Testis (tissue), 2 donors: ENCODE measurements at regions not wholly inside any gene's neighbourhood (a gene's known extent, or its start where the extent isn't known, plus 50 kb on each side); places are given as distances from the start of the nearest gene placed in this dataset.

Source experiments
- POLR2A ChIP-seq: fragments of 450-650 bp; IDR thresholded peaks from one replicate; pipeline ENCODE4 v1.6.1; 2017; ENCODE audit warnings: antibody characterized with exemption, mild to moderate bottlenecking, moderate library complexity
- TF ChIP-seq, protein P1 (sequence below), 3 experiments: fragments of 450-650 bp in 2 of 3; fragments of 200-600 bp in 1 of 3; sonication (generic) in 1 of 3; IDR thresholded peaks; one replicate each; pipeline ENCODE4 v1.5.1; 2016 to 2019; ENCODE audit warnings: antibody characterized with exemption in 3 of 3, mild to moderate bottlenecking in 2 of 3, moderate library complexity in 1 of 3

DNA sequence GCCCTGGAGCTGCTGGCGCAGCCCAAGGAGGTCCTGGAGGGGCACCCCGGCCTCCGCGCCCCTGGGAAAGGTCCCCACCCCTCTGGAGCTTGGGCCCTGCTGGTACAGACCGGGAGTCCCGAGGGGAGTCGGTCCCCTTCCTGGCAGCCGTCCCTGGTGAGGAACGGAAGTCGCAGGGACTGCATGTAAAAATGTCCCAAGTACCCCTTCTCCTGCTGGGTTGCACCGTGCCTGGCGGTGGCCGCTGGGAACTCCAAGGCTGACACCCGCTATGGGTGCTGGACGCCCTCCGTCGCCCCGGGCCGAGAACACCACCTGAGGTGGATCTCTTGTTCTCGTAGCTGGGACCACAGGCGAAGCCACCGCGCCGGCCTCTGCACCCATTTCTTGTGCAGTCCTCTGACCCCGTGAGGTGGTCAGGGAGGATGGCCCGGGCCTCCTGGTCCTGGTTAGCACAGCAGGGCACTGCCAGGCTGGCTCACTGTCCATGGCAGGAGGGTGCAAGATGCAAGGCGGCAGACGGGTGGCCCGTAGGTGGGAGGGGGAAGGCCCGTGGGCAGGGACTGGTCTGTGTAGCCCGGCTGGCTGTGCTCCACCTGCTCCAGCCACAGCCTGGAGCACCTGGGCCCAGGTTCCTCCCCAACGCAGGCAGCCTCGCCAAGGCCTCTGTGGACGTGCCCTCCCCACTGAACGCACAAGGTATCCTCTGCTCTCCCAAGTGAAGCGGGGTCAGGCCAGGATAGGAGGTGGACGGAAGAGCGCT, 165.2 kb downstream of the IGLL1 start:
- TF ChIP-seq, protein P1, sequence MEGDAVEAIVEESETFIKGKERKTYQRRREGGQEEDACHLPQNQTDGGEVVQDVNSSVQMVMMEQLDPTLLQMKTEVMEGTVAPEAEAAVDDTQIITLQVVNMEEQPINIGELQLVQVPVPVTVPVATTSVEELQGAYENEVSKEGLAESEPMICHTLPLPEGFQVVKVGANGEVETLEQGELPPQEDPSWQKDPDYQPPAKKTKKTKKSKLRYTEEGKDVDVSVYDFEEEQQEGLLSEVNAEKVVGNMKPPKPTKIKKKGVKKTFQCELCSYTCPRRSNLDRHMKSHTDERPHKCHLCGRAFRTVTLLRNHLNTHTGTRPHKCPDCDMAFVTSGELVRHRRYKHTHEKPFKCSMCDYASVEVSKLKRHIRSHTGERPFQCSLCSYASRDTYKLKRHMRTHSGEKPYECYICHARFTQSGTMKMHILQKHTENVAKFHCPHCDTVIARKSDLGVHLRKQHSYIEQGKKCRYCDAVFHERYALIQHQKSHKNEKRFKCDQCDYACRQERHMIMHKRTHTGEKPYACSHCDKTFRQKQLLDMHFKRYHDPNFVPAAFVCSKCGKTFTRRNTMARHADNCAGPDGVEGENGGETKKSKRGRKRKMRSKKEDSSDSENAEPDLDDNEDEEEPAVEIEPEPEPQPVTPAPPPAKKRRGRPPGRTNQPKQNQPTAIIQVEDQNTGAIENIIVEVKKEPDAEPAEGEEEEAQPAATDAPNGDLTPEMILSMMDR (IDR thresholded peaks at IDR 0.05): no peak
- TF ChIP-seq POLR2A: no peak
